Type B pancreatic cell (in vitro differentiated cells): ENCODE measurements at regions not wholly inside any gene's neighbourhood (a gene's known extent, or its start where the extent isn't known, plus 50 kb on each side); places are given as distances from the start of the nearest gene placed in this dataset.

Source experiments
- DNase-seq: peaks from one replicate; pipeline ENCODE4 v3.0.0; 2021; ENCODE audit warnings: mixed read lengths; ENCODE audit not compliant: unreplicated experiment; ENCODE audit errors: extremely low spot score
- H3K27ac Mint-ChIP-seq: 2 replicates; pipeline ENCODE4 v1.8.0; 2021; ENCODE audit warnings: mild to moderate bottlenecking, mixed read lengths
- H3K27me3 Mint-ChIP-seq: 2 replicates; pipeline ENCODE4 v1.8.0; 2021; ENCODE audit warnings: mixed read lengths
- H3K36me3 Mint-ChIP-seq: 2 replicates; pipeline ENCODE4 v1.8.0; 2021; ENCODE audit warnings: mixed read lengths
- H3K4me1 Mint-ChIP-seq: one replicate; pipeline ENCODE4 v1.8.0; 2021; ENCODE audit warnings: mixed read lengths; ENCODE audit not compliant: unreplicated experiment
- H3K4me3 Mint-ChIP-seq: 2 replicates; pipeline ENCODE4 v1.8.0; 2021; ENCODE audit warnings: mild to moderate bottlenecking, mixed read lengths
- H3K9me3 Mint-ChIP-seq: 2 replicates; pipeline ENCODE4 v1.8.0; 2021; ENCODE audit warnings: mixed read lengths
- TF ChIP-seq, protein P1 (sequence below): fragments of 200-600 bp; sonication (generic); conservative IDR thresholded peaks from 2 replicates; pipeline ENCODE4 v1.5.0; 2021; ENCODE audit warnings: antibody characterized with exemption, mild to moderate bottlenecking

- DNase-seq, result no peak
- H3K36me3 Mint-ChIP-seq, result no peaks in the 10 kb centered on the region
- no peak overlapping the region for H3K27ac Mint-ChIP-seq
- H3K27me3 Mint-ChIP-seq, result peaks cover 4% of the 10 kb centered on the region
- H3K9me3 Mint-ChIP-seq, result no peaks in the 10 kb centered on the region
- H3K4me1 Mint-ChIP-seq, result peaks cover 24% of the 10 kb centered on the region
- H3K4me3 Mint-ChIP-seq, result no peak overlapping the region
- TF ChIP-seq, protein P1, sequence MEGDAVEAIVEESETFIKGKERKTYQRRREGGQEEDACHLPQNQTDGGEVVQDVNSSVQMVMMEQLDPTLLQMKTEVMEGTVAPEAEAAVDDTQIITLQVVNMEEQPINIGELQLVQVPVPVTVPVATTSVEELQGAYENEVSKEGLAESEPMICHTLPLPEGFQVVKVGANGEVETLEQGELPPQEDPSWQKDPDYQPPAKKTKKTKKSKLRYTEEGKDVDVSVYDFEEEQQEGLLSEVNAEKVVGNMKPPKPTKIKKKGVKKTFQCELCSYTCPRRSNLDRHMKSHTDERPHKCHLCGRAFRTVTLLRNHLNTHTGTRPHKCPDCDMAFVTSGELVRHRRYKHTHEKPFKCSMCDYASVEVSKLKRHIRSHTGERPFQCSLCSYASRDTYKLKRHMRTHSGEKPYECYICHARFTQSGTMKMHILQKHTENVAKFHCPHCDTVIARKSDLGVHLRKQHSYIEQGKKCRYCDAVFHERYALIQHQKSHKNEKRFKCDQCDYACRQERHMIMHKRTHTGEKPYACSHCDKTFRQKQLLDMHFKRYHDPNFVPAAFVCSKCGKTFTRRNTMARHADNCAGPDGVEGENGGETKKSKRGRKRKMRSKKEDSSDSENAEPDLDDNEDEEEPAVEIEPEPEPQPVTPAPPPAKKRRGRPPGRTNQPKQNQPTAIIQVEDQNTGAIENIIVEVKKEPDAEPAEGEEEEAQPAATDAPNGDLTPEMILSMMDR, result no peak
These were observed 222.8 kb downstream of the ALDH8A1 start for GRCh38 chr6:134727081-134727480.

DNA sequence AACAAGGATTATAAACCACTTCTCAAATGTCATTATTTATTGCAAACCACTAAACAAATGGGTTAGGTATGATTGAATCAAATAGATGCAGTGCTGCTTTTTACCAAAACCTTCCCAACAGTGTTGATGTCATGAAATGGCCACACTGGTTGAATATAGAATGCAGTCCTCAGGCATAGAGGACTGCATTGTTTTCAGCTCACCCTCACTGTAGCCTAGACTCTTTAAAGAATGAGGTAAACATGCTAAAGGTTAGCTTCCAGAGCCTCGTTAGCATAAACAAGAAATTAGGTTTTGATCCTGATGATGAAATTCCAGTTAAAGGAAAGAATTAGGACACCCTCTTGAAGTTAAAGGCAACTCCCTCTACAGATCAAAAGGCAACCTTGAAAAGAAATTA is 224.3 kb downstream of the ALDH8A1 start:
- Mint-ChIP-seq H3K4me1 (peaks cover 39% of the 10 kb centered on the region), H3K9me3 (no peaks in the 10 kb centered on the region), H3K36me3 (no peaks in the 10 kb centered on the region), H3K4me3 (no peak overlapping the region), H3K27me3 (peaks cover 4% of the 10 kb centered on the region), H3K27ac (no peak overlapping the region)
- TF ChIP-seq, protein P1, result no peak
- no peak for DNase-seq

GRCh38 chr6:134724771-134725340 is 225.0 kb downstream of the ALDH8A1 start:
- peaks cover 46% of the 10 kb centered on the region for H3K4me1 Mint-ChIP-seq
- H3K36me3 Mint-ChIP-seq, result no peaks in the 10 kb centered on the region
- no peak for DNase-seq
- no peak overlapping the region for H3K4me3 Mint-ChIP-seq
- no peak overlapping the region for H3K27ac Mint-ChIP-seq
- peaks cover 4% of the 10 kb centered on the region for H3K27me3 Mint-ChIP-seq
- H3K9me3 Mint-ChIP-seq, result no peaks in the 10 kb centered on the region
- TF ChIP-seq, protein P1, result no peak

- Mint-ChIP-seq H3K27ac (no peak overlapping the region), H3K9me3 (no peaks in the 10 kb centered on the region), H3K4me1 (peaks cover 49% of the 10 kb centered on the region), H3K27me3 (peaks cover 4% of the 10 kb centered on the region), H3K4me3 (no peak overlapping the region), H3K36me3 (no peaks in the 10 kb centered on the region)
- no peak for DNase-seq
- TF ChIP-seq, protein P1, result no peak
These were observed 226.6 kb downstream of the ALDH8A1 start for GRCh38 chr6:134723081-134723871.

GRCh38 chr6:134722200-134722870 is 227.6 kb downstream of the ALDH8A1 start:
- Mint-ChIP-seq H3K27ac (no peak overlapping the region), H3K4me3 (no peak overlapping the region)

More at GRCh38 chr6:134722200-134722870, 227.6 kb downstream of the ALDH8A1 start:
- no peak for DNase-seq
- TF ChIP-seq, protein P1, result no peak
- H3K27me3 Mint-ChIP-seq, result peaks cover 4% of the 10 kb centered on the region
- H3K9me3 Mint-ChIP-seq, result no peaks in the 10 kb centered on the region
- H3K4me1 Mint-ChIP-seq, result peaks cover 49% of the 10 kb centered on the region
- H3K36me3 Mint-ChIP-seq, result no peaks in the 10 kb centered on the region
